Memory B cell (primary cell): ENCODE measurements at regions not wholly inside any gene's neighbourhood (a gene's known extent, or its start where the extent isn't known, plus 50 kb on each side); places are given as distances from the start of the nearest gene placed in this dataset.

ENCODE experiments used
- ATAC-seq: fragments of 150-1000 bp; cut with Tn5 transposase; 2 replicates; pipeline ENCODE4 v1.10.0; 2021; ENCODE audit warnings: low read depth, mild to moderate bottlenecking, moderate library complexity
- DNase-seq, 2 donors: peaks; one replicate each; pipeline ENCODE4 v3.0.0; 2022; ENCODE audit warnings: low spot score in 2 of 2
- H3K27ac Mint-ChIP-seq: one replicate; pipeline ENCODE4 v1.8.0; 2022; ENCODE audit warnings: mild to moderate bottlenecking, moderate library complexity, mixed read lengths
- H3K27me3 Mint-ChIP-seq: one replicate; pipeline ENCODE4 v1.8.0; 2022; ENCODE audit warnings: mixed read lengths
- H3K36me3 Mint-ChIP-seq: one replicate; pipeline ENCODE4 v1.8.0; 2022; ENCODE audit warnings: mild to moderate bottlenecking, mixed read lengths
- H3K4me1 Mint-ChIP-seq: one replicate; pipeline ENCODE4 v1.8.0; 2022; ENCODE audit warnings: mixed read lengths
- H3K4me3 Mint-ChIP-seq: one replicate; pipeline ENCODE4 v1.8.0; 2022; ENCODE audit warnings: mild to moderate bottlenecking, moderate library complexity, mixed read lengths
- H3K9me3 Mint-ChIP-seq: one replicate; pipeline ENCODE4 v1.8.0; 2022; ENCODE audit warnings: mixed read lengths

- Mint-ChIP-seq H3K4me3 (no peak overlapping the region), H3K9me3 (peaks cover 5% of the 10 kb centered on the region), H3K36me3 (no peaks in the 10 kb centered on the region), H3K4me1 (no peaks in the 10 kb centered on the region), H3K27ac (no peak overlapping the region), H3K27me3 (no peaks in the 10 kb centered on the region)
- ATAC-seq = no peak
- no peak for DNase-seq
Observed at GRCh38 chr2:51222106-51222505, 190.2 kb upstream of the NRXN1 start.

GRCh38 chr2:51220606-51221005 is 188.7 kb upstream of the NRXN1 start:
- Mint-ChIP-seq H3K27ac (no peak overlapping the region), H3K4me3 (no peak overlapping the region), H3K9me3 (peaks cover 5% of the 10 kb centered on the region), H3K36me3 (no peaks in the 10 kb centered on the region), H3K27me3 (no peaks in the 10 kb centered on the region), H3K4me1 (no peaks in the 10 kb centered on the region)
- no peak for DNase-seq
- ATAC-seq = no peak

GRCh38 chr2:51220080-51220479 is 188.1 kb upstream of the NRXN1 start:
- no peak overlapping the region for H3K4me3 Mint-ChIP-seq
- no peak for ATAC-seq
- peaks cover under 1% of the 10 kb centered on the region for H3K9me3 Mint-ChIP-seq
- H3K4me1 Mint-ChIP-seq = no peaks in the 10 kb centered on the region
- H3K36me3 Mint-ChIP-seq = no peaks in the 10 kb centered on the region
- no peak for DNase-seq
- H3K27me3 Mint-ChIP-seq = no peaks in the 10 kb centered on the region
- no peak overlapping the region for H3K27ac Mint-ChIP-seq

- no peak for ATAC-seq
- Mint-ChIP-seq H3K4me1 (no peaks in the 10 kb centered on the region), H3K27ac (no peak overlapping the region), H3K4me3 (no peak overlapping the region), H3K27me3 (no peaks in the 10 kb centered on the region), H3K9me3 (no peaks in the 10 kb centered on the region), H3K36me3 (no peaks in the 10 kb centered on the region)
- DNase-seq = no peak
Observed at GRCh38 chr2:51219468-51219867, 187.5 kb upstream of the NRXN1 start.

- no peak overlapping the region for H3K27ac Mint-ChIP-seq
- H3K27me3 Mint-ChIP-seq = no peaks in the 10 kb centered on the region
- no peaks in the 10 kb centered on the region for H3K36me3 Mint-ChIP-seq
- H3K9me3 Mint-ChIP-seq = no peaks in the 10 kb centered on the region
- no peaks in the 10 kb centered on the region for H3K4me1 Mint-ChIP-seq
- DNase-seq (no peak), ATAC-seq (no peak)
- H3K4me3 Mint-ChIP-seq = no peak overlapping the region
Observed at GRCh38 chr2:51218047-51218446, 186.1 kb upstream of the NRXN1 start.

GRCh38 chr2:51213826-51214225 is 181.9 kb upstream of the NRXN1 start:
- H3K36me3 Mint-ChIP-seq = no peaks in the 10 kb centered on the region
- H3K27ac Mint-ChIP-seq = no peak overlapping the region
- peaks cover 4% of the 10 kb centered on the region for H3K9me3 Mint-ChIP-seq
- DNase-seq (no peak), ATAC-seq (no peak)
- no peaks in the 10 kb centered on the region for H3K4me1 Mint-ChIP-seq
- no peak overlapping the region for H3K4me3 Mint-ChIP-seq
- no peaks in the 10 kb centered on the region for H3K27me3 Mint-ChIP-seq

GRCh38 chr2:51212374-51212773 is 180.4 kb upstream of the NRXN1 start:
- Mint-ChIP-seq H3K9me3 (peaks cover 4% of the 10 kb centered on the region), H3K27ac (no peak overlapping the region), H3K27me3 (no peaks in the 10 kb centered on the region), H3K4me1 (no peaks in the 10 kb centered on the region), H3K36me3 (no peaks in the 10 kb centered on the region), H3K4me3 (no peak overlapping the region)
- ATAC-seq (no peak), DNase-seq (no peak)

GRCh38 chr2:51208521-51208920 is 176.6 kb upstream of the NRXN1 start:
- H3K9me3 Mint-ChIP-seq = peaks cover 4% of the 10 kb centered on the region
- H3K36me3 Mint-ChIP-seq = no peaks in the 10 kb centered on the region
- no peaks in the 10 kb centered on the region for H3K27me3 Mint-ChIP-seq
- H3K4me3 Mint-ChIP-seq = no peak overlapping the region
- DNase-seq (no peak), ATAC-seq (no peak)
- H3K4me1 Mint-ChIP-seq = no peaks in the 10 kb centered on the region
- H3K27ac Mint-ChIP-seq = no peak overlapping the region

- H3K9me3 Mint-ChIP-seq = peaks cover 3% of the 10 kb centered on the region
- H3K4me1 Mint-ChIP-seq = no peaks in the 10 kb centered on the region
- H3K4me3 Mint-ChIP-seq = no peak overlapping the region
- no peak overlapping the region for H3K27ac Mint-ChIP-seq
- DNase-seq (no peak), ATAC-seq (no peak)
- no peaks in the 10 kb centered on the region for H3K27me3 Mint-ChIP-seq
- H3K36me3 Mint-ChIP-seq = no peaks in the 10 kb centered on the region
Observed at GRCh38 chr2:51201295-51201694, 169.4 kb upstream of the NRXN1 start.

GRCh38 chr2:51194656-51195055 is 162.7 kb upstream of the NRXN1 start:
- Mint-ChIP-seq H3K27ac (no peak overlapping the region), H3K4me1 (no peaks in the 10 kb centered on the region), H3K9me3 (peaks cover 9% of the 10 kb centered on the region), H3K36me3 (no peaks in the 10 kb centered on the region), H3K4me3 (no peak overlapping the region), H3K27me3 (no peaks in the 10 kb centered on the region)
- DNase-seq (no peak), ATAC-seq (no peak)

- no peak overlapping the region for H3K27ac Mint-ChIP-seq
- no peaks in the 10 kb centered on the region for H3K4me1 Mint-ChIP-seq
- no peak for DNase-seq
- H3K27me3 Mint-ChIP-seq = no peaks in the 10 kb centered on the region
- no peak for ATAC-seq
- H3K36me3 Mint-ChIP-seq = no peaks in the 10 kb centered on the region
- H3K9me3 Mint-ChIP-seq = no peaks in the 10 kb centered on the region
- no peak overlapping the region for H3K4me3 Mint-ChIP-seq
Observed at GRCh38 chr2:51170273-51170672, 138.3 kb upstream of the NRXN1 start.

- no peaks in the 10 kb centered on the region for H3K27me3 Mint-ChIP-seq
- H3K4me3 Mint-ChIP-seq = no peak overlapping the region
- no peak overlapping the region for H3K27ac Mint-ChIP-seq
- no peaks in the 10 kb centered on the region for H3K9me3 Mint-ChIP-seq
- H3K4me1 Mint-ChIP-seq = no peaks in the 10 kb centered on the region
- DNase-seq (no peak), ATAC-seq (no peak)
- no peaks in the 10 kb centered on the region for H3K36me3 Mint-ChIP-seq
Observed at GRCh38 chr2:51165534-51166260, 133.8 kb upstream of the NRXN1 start.

GRCh38 chr2:51158251-51158650 is 126.3 kb upstream of the NRXN1 start:
- Mint-ChIP-seq H3K27me3 (no peaks in the 10 kb centered on the region), H3K27ac (no peak overlapping the region), H3K9me3 (peaks cover 3% of the 10 kb centered on the region), H3K4me3 (no peak overlapping the region), H3K36me3 (no peaks in the 10 kb centered on the region), H3K4me1 (no peaks in the 10 kb centered on the region)
- ATAC-seq (no peak), DNase-seq (no peak)

GRCh38 chr2:51153236-51153635 is 121.3 kb upstream of the NRXN1 start:
- Mint-ChIP-seq H3K36me3 (no peaks in the 10 kb centered on the region), H3K4me1 (no peaks in the 10 kb centered on the region), H3K27me3 (no peaks in the 10 kb centered on the region), H3K27ac (no peak overlapping the region), H3K4me3 (no peak overlapping the region), H3K9me3 (peaks cover 6% of the 10 kb centered on the region)
- ATAC-seq (no peak), DNase-seq (no peak)

- H3K4me3 Mint-ChIP-seq = no peak overlapping the region
- no peak for ATAC-seq
- H3K9me3 Mint-ChIP-seq = peaks cover 5% of the 10 kb centered on the region
- no peak overlapping the region for H3K27ac Mint-ChIP-seq
- no peaks in the 10 kb centered on the region for H3K36me3 Mint-ChIP-seq
- H3K27me3 Mint-ChIP-seq = no peaks in the 10 kb centered on the region
- DNase-seq = no peak
- no peaks in the 10 kb centered on the region for H3K4me1 Mint-ChIP-seq
Observed at GRCh38 chr2:51151490-51152140, 119.7 kb upstream of the NRXN1 start.
